ENCODE measurements at regions not wholly inside any gene's neighbourhood (a gene's known extent, or its start where the extent isn't known, plus 50 kb on each side); places are given as distances from the start of the nearest gene placed in this dataset.
A peak's percentile ranks its signal among the peaks of the same experiment; 100 is the strongest.
"Not testable (repeated sequence)": the region's sequence is repeated elsewhere in the genome, so short reads cannot be mapped to it uniquely, and the experiment has no call there.

DNA sequence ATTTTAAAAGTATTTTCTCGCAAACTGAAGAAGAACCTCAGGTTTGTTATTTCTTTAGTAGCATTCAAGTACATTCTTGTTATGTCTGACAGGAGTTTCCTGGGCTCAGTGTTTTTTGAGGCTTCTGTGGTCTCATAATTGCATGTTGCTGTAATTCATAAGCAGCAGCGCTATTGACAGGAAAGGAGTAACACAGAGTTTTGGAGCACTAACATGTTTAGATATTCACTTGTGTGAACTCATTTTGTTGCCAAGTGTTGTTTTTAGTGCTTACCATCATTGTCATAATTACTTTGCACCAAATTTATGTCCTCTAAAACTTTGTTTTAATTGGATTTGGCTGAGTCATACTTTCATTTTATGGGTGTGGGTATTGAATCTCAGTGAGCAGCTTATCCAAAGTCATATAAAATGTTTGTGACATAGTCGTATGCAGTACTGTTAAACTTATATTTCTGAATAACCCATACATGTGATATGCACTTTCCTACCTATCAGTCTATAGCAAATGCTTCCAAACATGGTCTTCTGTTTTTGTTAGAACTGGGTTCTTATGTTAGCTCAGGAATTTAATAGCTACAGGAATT is 358.7 kb upstream of the CTSO start:
- DNase-seq (ENCODE audit: low spot score) = peak; percentile 4

- no peak for DNase-seq (ENCODE audit: low spot score)
Measured at GRCh38 chr4:156309031-156309430, 355.4 kb upstream of the CTSO start.

GRCh38 chr4:156303708-156304107 is 350.0 kb upstream of the CTSO start:
- DNase-seq (ENCODE audit: low spot score) = no peak

DNA sequence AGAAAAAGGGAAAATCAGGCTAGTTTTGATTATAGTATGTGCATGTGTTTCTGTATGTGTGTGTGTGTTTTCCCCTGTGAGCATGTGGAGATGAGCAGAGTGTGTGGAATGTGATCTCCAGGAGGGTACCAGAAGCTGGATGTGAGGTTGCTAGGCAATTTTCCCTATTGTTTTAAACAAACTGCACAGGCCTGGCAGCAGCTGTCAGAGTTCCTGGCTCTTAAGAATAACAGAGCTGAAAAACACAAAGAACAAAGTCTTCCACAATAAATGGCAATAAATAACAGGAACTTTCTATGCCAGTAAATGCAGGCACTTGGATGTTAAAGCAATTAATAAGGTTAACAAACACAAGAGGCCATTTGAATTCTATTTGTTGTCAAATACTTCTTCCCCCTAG is 344.6 kb upstream of the CTSO start:
- DNase-seq (ENCODE audit: low spot score) = no peak

GRCh38 chr4:156295676-156296195 is 342.1 kb upstream of the CTSO start:
- DNase-seq (ENCODE audit: low spot score) = no peak

- peak; percentile 26 for DNase-seq (ENCODE audit: low spot score)
Measured at GRCh38 chr4:156294577-156294976, 340.9 kb upstream of the CTSO start.

- peak; percentile 53 for DNase-seq (ENCODE audit: low spot score)
Measured at GRCh38 chr4:156293657-156294297, 340.1 kb upstream of the CTSO start.

DNA sequence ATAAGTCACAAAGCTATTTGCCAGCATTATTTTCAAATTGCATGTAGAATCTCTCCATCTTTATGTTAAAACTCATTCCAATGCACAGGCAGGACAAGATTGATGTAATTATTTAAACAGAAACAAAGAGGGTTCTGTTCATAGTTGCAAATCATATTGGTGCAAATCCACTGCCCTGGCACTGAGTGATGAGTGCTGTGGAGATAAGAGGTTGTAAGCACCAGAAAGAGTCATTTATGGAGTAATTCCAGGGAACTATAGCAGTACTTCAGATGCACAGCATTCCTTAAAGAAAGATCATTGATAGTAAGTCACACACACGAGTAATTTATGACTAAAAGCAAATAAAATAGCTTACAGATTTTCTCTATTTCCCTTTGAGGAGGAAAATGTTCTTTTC is 337.7 kb upstream of the CTSO start:
- DNase-seq (ENCODE audit: low spot score) = peak; percentile 83

- DNase-seq (ENCODE audit: low spot score) = no peak
Measured at GRCh38 chr4:156290811-156291210, 337.1 kb upstream of the CTSO start.

DNA sequence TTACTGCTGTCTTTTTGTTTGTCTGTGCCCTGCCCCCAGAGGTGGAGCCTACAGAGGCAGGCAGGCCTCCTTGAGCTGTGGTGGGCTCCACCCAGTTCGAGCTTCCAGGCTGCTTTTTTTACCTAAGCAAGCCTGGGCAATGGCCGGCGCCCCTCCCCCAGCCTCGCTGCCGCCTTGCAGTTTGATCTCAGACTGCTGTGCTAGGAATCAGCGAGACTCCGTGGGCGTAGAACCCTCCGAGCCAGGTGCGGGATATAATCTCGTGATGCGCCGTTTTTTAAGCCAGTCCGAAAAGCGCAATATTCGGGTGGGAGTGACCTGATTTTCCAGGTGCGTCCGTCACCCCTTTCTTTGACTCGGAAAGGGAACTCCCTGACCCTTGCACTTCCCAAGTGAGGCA is 336.4 kb upstream of the CTSO start:
- DNase-seq (ENCODE audit: low spot score) = not testable (repeated sequence)

DNA sequence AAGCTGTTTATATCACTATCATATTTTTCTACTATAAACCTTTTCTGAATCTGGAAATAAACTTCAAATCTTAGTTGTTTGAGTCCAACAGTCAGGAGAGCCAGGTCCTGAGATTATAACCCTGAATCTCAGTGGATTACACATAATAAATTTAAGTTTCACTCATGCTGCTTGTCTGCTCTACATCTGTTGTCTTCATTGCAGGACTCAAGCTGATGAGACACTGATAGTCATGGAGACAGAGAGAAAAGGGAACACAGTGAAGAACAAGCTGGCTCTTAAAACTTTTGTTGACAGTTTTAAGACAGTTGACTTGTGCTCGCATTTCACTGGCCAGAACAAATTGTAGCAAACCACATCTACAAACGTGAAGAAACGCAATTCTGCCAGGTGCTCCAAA is 327.0 kb upstream of the CTSO start:
- DNase-seq (ENCODE audit: low spot score) = no peak

- DNase-seq (ENCODE audit: low spot score) = no peak
Measured at GRCh38 chr4:156265407-156265806, 311.7 kb upstream of the CTSO start.

DNA sequence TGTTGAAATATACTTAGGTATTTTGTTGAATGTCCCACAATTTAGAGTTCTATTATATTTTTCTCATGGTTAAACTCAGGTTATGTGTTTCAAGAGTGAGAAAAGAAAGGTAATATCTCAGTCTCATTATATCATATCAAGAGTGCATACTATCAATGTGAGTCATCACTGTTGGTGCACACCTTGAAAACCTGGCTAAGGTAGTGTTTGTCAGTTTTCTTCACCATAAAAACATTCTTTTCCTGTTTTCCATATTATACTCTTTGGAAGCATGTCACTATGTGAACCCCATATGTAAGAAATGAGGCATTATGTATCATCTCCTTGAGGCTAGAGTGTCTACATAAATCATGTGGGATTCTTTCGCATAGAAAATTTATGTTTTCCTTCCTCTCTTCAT is 307.6 kb upstream of the CTSO start:
- DNase-seq (ENCODE audit: low spot score) = no peak

DNA sequence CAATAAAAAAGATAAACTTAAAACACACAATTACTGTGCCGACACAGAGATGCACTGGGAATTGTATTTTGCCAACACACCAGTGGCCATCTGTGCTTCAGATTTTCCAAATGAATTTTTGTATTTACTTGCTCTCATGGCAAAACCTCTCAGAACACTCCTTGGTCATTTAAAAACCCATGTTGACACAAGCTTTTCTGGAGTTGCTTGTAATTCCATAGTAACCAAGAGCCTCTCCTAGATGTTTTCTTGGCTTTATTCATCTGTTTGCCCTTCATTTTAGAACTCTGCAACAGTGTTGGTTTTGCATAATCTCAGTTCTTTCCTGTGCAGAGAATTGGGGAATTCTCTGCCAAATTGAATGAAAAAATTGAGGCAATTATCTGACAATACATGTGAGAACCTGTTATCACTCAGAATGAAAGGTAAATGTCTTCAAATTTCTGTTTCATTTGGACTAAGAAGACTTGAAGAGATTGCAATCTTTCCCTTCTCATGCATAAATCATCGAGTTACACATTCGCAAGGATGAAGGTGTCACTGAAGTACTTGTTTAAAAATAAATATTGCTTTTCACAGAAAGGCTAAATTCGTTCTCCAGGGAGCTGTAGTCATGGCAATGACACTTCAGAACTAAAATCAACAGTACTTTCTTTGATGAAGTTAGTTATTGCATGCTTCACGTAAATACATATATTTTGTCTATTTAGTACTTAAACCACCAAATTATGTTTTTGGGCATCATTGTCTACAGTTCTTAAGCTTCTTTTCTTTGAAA is 301.8 kb upstream of the CTSO start:
- DNase-seq (ENCODE audit: low spot score) = peak; percentile 7

DNA sequence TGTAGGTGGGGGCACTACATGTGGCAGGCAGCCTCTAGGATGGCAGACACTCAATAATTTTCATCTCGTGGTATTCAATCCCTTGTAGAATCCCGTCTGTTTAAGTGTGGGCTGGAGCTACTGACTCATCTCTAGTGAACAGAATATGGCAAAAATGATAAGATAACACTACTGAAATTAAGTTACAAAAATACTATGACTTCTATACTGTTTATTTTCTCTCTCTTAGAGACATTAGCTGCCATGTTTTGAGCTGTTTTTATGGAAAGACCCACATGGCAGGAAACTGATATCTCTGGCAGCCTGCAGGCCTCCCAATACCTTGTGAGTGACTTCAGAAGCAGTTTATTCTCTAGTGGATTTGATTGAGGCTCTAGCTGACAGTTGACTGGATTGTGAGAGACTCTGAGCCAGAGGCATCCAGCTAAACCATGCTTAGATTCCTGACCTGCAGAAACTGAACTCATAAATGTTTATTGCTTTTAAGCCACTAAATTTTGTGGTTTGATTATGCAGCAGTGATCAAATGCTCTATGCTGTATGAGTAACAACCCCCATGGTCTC is 298.8 kb upstream of the CTSO start:
- DNase-seq (ENCODE audit: low spot score) = no peak

DNA sequence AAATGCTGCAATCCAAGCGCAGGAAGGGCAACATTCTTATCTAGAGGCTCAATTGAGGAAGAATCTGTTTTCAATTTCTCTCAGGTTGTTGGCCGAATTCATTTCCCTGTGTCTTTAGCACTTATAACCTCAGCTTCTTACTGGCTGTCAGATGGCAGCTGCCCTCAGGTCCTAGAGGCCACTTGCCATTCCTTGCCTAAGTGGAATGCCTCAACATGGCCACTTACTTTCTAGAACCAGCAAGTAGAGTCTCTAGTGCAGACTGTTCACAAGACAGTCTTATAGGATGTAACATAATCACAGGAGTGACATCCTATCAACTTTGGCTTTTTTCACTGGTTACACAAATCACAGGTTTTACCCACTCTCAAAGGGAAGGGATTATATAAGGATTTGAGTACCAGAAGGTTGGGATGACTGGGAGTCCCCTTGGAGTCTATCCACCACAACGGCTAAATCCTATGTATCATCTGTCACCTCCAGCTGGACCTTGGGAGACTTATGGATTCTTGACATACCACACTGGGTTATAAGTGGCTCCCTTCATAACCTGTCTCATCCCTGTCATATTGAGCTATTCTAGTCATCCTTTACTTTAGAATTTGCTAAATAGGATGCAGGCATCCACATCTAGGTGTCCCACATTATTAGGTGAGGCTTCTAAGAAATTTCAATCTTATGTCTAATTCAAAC is 297.9 kb upstream of the CTSO start:
- DNase-seq (ENCODE audit: low spot score) = no peak

DNA sequence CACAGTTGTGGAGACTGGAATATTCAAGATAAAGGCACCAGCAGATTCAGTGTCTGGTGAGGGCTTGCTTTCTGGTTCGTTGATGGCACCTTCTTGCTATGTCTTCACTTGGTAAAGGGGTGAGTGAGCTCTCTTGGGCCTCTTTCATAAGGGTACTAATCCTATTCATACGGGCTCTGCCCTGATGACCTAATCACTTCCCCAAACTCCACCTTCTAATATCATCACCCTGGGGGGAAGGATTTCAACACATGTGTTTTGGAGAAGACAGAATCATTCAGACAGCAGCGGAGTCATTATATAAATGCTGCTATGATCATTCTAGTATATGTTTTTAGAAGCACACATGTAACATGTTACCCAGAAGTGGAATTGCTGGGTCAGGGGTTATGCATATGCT is 295.3 kb upstream of the CTSO start:
- no peak for DNase-seq (ENCODE audit: low spot score)

- no peak for DNase-seq (ENCODE audit: low spot score)
Measured at GRCh38 chr4:156247470-156247869, 293.8 kb upstream of the CTSO start.

DNA sequence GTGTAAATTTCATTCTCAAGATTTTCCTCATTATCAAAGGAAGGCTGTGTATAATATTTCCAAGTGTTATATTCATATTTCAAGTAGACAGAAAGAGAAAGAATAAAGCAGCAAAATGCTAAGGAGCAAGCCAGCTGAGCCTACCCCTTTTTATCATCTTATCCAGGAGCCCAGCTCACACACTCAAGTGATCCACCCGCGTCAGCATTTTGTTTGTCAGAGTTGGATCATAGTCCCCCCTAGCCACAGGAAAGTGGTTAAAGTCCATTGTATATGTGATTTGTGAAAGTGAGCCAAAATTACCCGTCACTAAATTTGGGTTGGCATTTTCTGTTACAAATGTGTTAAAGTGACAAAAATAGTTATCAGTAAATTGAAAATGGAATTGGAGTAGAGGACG is 289.3 kb upstream of the CTSO start:
- DNase-seq (ENCODE audit: low spot score) = no peak

- DNase-seq (ENCODE audit: low spot score) = no peak
Measured at GRCh38 chr4:156242390-156242789, 288.7 kb upstream of the CTSO start.

- no peak for DNase-seq (ENCODE audit: low spot score)
Measured at GRCh38 chr4:156241896-156242295, 288.2 kb upstream of the CTSO start.

DNA sequence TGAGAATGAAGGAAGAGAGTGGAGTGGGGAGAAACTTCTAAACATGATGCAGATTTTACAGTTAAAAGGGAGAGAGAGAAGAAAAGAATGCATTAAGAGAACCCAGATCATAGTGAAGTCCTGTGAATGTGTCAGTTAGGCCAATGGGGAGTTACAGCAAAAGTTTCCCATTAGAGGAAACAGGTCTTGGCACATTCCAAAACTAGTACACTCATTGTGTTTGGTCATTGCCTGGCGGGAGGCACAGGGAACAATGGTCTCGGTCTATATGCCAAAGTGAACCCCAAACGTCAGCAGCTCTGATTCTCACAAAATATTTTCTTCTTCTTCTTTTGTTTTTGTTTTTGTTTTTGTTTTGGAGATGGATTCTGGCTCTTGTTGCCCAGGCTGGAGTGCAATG is 284.5 kb upstream of the CTSO start:
- no peak for DNase-seq (ENCODE audit: low spot score)

All from COLO829 (cell line).